ENCODE measurements at regions not wholly inside any gene's neighbourhood (a gene's known extent, or its start where the extent isn't known, plus 50 kb on each side); places are given as distances from the start of the nearest gene placed in this dataset.

GRCh38 chr11:81072273-81072672, 1631.4 kb upstream of the TENM4 start:
- H3K36me3 Mint-ChIP-seq (ENCODE audit: low read depth): no peaks in the 10 kb centered on the region
- intact Hi-C loops (cut with DNase I, micrococcal nuclease): no loop called here
- CTCF ChIA-PET: no interaction called here
- POLR2A ChIA-PET: no interaction called here
- Histone ChIP-seq H3K36me3 (ENCODE audit: insufficient read depth, low read length) (no peaks in the 10 kb centered on the region), H3K4me3 (ENCODE audit: low read length) (no peak overlapping the region), H3K4me1 (ENCODE audit: insufficient read depth, low read length) (no peaks in the 10 kb centered on the region), H3K27me3 (ENCODE audit: control insufficient read depth in 1 of 2, insufficient read depth in 2 of 2, low read length in 2 of 2) (no peaks in the 10 kb centered on the region), H3K27ac (ENCODE audit: low read depth in 1 of 2, low read length in 2 of 2) (no peak overlapping the region), H3K9me3 (ENCODE audit: control insufficient read depth in 1 of 2, insufficient read depth in 1 of 2, low read length in 2 of 2) (no peaks in the 10 kb centered on the region)
- DNase-seq (no peak), ATAC-seq (ENCODE audit: poor library complexity) (no peak)
- no peak for TF ChIP-seq CTCF (IDR thresholded peaks at IDR 0.05)
- H3K27ac Mint-ChIP-seq: no peak overlapping the region
- H3K27me3 Mint-ChIP-seq: no peaks in the 10 kb centered on the region
- H3K4me3 Mint-ChIP-seq: no peak overlapping the region
- H3K9me3 Mint-ChIP-seq: peaks cover 6% of the 10 kb centered on the region
- H3K4me1 Mint-ChIP-seq (ENCODE audit: low read depth): no peaks in the 10 kb centered on the region

DNA sequence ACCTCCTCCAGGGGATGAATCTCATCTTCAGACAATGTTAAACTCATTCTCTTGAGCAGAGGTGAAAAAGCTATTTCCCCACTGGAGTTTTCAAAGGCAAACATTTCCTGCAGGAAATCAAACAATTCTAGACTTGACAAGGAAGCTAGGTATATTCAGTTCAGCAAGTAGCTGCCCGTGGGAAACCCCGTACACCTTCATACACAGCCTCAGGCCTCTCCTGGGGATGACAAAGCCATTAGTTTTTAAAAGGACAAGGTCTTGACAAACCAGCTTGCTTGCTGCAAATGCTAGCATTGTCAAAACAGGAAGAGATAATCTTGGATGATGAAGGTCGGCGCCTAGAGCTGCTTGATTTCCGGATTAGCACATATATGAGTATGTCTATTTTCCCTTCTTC, 1630.8 kb upstream of the TENM4 start:
- no peak overlapping the region for H3K27ac Mint-ChIP-seq
- Histone ChIP-seq H3K36me3 (ENCODE audit: insufficient read depth, low read length) (no peaks in the 10 kb centered on the region), H3K4me1 (ENCODE audit: insufficient read depth, low read length) (no peaks in the 10 kb centered on the region), H3K4me3 (ENCODE audit: low read length) (no peak overlapping the region), H3K27me3 (ENCODE audit: control insufficient read depth in 1 of 2, insufficient read depth in 2 of 2, low read length in 2 of 2) (no peaks in the 10 kb centered on the region), H3K27ac (ENCODE audit: low read depth in 1 of 2, low read length in 2 of 2) (no peak overlapping the region), H3K9me3 (ENCODE audit: control insufficient read depth in 1 of 2, insufficient read depth in 1 of 2, low read length in 2 of 2) (peaks cover 0 to 3% of the 10 kb centered on the region in 2 experiments)
- H3K9me3 Mint-ChIP-seq: peaks cover 2% of the 10 kb centered on the region
- CTCF ChIA-PET: no interaction called here
- H3K27me3 Mint-ChIP-seq: no peaks in the 10 kb centered on the region
- no peak for DNase-seq
- no peaks in the 10 kb centered on the region for H3K4me1 Mint-ChIP-seq (ENCODE audit: low read depth)
- no peak for ATAC-seq (ENCODE audit: poor library complexity)
- no peak for TF ChIP-seq CTCF (IDR thresholded peaks at IDR 0.05)
- POLR2A ChIA-PET: no interaction called here
- H3K4me3 Mint-ChIP-seq: no peak overlapping the region
- no peaks in the 10 kb centered on the region for H3K36me3 Mint-ChIP-seq (ENCODE audit: low read depth)
- intact Hi-C loops (cut with DNase I, micrococcal nuclease): no loop called here

GRCh38 chr11:81070948-81071347, 1630.1 kb upstream of the TENM4 start:
- Histone ChIP-seq H3K9me3 (ENCODE audit: control insufficient read depth in 1 of 2, insufficient read depth in 1 of 2, low read length in 2 of 2) (peaks cover 0 to 3% of the 10 kb centered on the region in 2 experiments), H3K27me3 (ENCODE audit: control insufficient read depth in 1 of 2, insufficient read depth in 2 of 2, low read length in 2 of 2) (no peaks in the 10 kb centered on the region), H3K27ac (ENCODE audit: low read depth in 1 of 2, low read length in 2 of 2) (no peak overlapping the region), H3K36me3 (ENCODE audit: insufficient read depth, low read length) (no peaks in the 10 kb centered on the region), H3K4me1 (ENCODE audit: insufficient read depth, low read length) (no peaks in the 10 kb centered on the region), H3K4me3 (ENCODE audit: low read length) (no peak overlapping the region)
- Mint-ChIP-seq H3K27me3 (no peaks in the 10 kb centered on the region), H3K9me3 (peaks cover 2% of the 10 kb centered on the region), H3K4me1 (ENCODE audit: low read depth) (no peaks in the 10 kb centered on the region), H3K27ac (no peak overlapping the region), H3K36me3 (ENCODE audit: low read depth) (no peaks in the 10 kb centered on the region), H3K4me3 (no peak overlapping the region)
- TF ChIP-seq CTCF (IDR thresholded peaks at IDR 0.05): no peak
- POLR2A ChIA-PET: no interaction called here
- no peak for ATAC-seq (ENCODE audit: poor library complexity)
- no peak for DNase-seq
- intact Hi-C loops (cut with DNase I, micrococcal nuclease): no loop called here
- CTCF ChIA-PET: no interaction called here

All from CD4-positive, alpha-beta T cell (primary cell).